Ovary (tissue), 3 donors: ENCODE measurements at regions not wholly inside any gene's neighbourhood (a gene's known extent, or its start where the extent isn't known, plus 50 kb on each side); places are given as distances from the start of the nearest gene placed in this dataset.

Experiments
- CTCF ChIP-seq, 3 donors: fragments of 450-650 bp in 2 of 3; fragments of 200-600 bp in 1 of 3; IDR thresholded peaks; one replicate each; pipeline versions ENCODE4 v1.5.1 to v1.8.0; 2016 to 2022; ENCODE audit warnings: antibody characterized with exemption in 3 of 3, mild to moderate bottlenecking in 1 of 3
- EP300 ChIP-seq: sonication (generic); formaldehyde crosslinking; IDR thresholded peaks from one replicate; pipeline ENCODE4 v1.6.1; 2017; ENCODE audit warnings: antibody characterized with exemption
- POLR2A ChIP-seq: fragments of 450-650 bp; IDR thresholded peaks from one replicate; pipeline ENCODE4 v1.6.1; 2017; ENCODE audit warnings: antibody characterized with exemption, mild to moderate bottlenecking, moderate library complexity
- donor health status: DM: no; HTN: no; CAD: no.

GRCh38 chr7:136205956-136206355 is 228.8 kb upstream of the MTPN start:
- no peak for TF ChIP-seq POLR2A
- TF ChIP-seq CTCF (IDR thresholded peaks at IDR 0.05): no peak
- no peak for TF ChIP-seq EP300
